ENCODE measurements at regions not wholly inside any gene's neighbourhood (a gene's known extent, or its start where the extent isn't known, plus 50 kb on each side); places are given as distances from the start of the nearest gene placed in this dataset.

DNA sequence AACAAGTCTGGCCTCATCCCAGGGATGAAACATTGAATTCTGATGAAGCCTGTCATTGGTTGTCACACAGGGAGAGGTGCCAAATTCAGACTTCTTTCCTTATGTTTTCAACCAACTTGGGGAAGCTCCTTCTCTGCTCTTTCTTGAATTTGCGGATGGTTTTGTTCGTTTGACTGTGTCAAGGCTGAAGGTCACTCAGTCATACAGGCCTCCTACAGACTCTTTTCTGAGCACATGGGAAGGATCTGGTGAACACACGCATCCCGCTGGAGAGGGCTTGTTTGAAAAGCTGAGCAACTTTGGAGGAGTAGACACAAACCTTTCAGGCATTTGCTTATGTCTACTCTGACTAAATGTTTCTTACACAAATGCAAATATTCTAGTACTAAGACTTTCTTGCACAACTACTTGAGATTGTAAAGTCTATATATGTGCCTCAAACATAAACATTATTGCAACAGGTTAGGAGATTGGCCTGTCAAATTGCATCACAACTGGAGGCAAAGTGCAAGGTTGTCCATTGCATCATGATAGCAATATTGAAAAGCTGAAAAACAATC is 151.5 kb upstream of the NR3C1 start:
- no peak for DNase-seq

GRCh38 chr5:143554187-143554717 is 150.8 kb upstream of the NR3C1 start:
- peak; percentile 97 for DNase-seq

DNA sequence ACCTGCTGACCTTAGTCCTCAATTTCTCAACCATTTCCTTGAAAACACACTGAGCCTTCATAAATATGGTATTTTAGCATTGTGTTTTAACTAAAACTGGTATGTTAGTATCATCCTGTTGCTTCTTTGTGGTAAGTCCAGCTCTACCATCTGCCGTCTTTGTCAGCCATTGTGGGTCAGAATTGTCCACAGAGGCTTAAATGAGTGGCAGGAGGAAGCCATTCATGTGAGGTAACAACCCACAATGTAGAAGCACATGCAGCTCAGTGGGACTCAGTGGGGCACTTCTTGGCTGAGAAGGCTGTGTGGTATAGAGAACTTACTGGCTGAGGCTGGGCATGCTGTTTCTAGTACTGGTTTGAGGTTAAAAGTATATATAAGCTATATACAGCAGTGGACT is 149.2 kb upstream of the NR3C1 start:
- no peak for DNase-seq

GRCh38 chr5:143551820-143552251 is 148.3 kb upstream of the NR3C1 start:
- peak; percentile 86 for DNase-seq

GRCh38 chr5:143550986-143551630 is 147.6 kb upstream of the NR3C1 start:
- peak; percentile 68 for DNase-seq

DNA sequence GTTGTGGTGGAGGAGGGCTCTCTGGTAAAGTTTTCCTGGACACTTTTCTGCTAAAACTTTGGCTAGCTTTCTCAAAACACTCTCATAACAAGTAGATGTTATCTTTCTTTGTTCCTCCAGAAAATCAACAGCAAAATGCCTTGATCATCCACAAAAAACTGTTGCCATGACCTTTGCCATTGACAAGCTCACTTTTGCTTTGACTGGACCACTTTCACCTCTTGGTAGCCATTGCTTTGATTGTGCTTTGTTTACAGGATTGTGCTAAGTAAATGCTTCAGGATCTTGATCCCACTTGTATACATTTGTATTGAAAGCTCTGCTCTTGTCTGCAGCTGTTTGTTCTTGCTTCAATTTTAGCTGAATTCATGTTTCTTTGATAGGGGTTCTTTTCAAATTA is 143.9 kb upstream of the NR3C1 start:
- DNase-seq, result no peak

- DNase-seq, result no peak
Observed at GRCh38 chr5:143546394-143546793, 142.9 kb upstream of the NR3C1 start.

- no peak for DNase-seq
Observed at GRCh38 chr5:143544606-143545005, 141.1 kb upstream of the NR3C1 start.

GRCh38 chr5:143543358-143544255 is 140.1 kb upstream of the NR3C1 start:
- DNase-seq, result peak; percentile 80

DNA sequence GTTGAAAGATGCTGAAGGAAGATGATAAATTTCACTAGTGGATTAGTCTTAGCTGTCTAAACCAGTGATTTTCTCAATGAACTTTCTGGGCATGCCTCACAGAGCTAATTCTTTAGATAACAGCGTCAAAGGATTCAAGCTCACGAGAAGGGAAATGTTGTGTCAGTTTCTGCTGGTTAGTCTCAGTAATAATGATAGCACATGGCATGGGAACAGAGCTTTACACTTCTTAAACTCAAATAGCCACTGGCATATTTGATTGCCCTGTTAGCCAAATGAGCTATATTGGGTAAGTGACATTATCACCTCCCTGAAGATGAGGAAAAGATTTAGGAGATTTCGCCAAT is 139.3 kb upstream of the NR3C1 start:
- DNase-seq, result no peak

DNA sequence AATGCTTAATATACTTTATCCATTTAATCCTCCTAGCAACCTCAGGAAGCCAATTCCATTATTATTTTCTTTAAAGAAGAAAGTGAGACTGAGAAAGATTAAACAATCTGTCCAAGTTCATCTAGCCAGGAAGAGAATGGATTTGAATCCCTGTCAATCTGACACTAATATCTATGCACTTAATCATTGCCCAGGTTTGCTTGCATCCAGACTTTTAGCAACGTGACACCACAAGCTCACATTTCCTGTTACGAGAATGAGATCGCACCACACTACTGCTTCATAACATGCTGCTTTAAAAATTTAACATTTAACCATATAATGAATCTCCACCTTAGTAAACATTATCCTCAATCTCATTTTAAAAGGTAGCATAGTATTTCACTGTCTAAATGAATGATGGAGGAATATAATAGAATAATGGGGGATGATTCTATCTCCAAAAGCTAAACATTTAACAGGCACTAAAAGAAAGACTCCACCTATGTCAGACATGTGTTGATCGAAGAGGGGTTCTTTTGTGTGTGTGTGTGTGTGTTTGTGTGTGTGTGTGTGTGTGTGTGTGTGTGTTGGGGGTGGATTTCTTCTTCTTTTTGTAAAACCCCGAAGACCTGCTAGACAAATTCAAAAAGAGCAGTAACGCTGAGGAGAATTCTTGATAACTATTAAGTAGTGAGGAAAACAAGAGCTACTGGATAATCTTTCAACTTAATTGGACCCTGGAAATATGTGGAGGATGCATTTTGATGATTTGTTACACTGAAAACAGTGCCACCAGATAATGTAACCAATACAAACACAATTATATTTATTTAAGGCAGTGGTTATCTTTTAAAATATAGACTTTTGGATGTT is 138.7 kb upstream of the NR3C1 start:
- DNase-seq, result no peak

DNA sequence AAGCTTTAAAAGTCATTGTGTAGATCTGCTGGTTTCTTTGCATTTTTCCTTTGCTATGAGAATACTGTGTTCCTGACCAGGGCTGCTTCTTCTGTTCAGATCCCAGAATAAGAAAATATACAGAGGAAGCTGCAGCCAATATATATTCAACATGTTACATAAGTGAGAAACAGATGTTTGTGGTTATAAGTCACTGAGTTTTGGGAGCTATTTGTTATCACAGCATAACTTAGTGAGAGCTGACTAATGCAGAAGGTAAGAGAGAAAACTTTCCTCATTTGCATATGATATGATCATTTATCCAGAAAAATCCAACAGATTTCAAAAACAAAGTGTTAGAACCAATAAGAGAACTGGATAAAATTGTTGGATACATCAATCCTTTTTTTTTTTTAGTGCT is 136.3 kb upstream of the NR3C1 start:
- DNase-seq, result no peak

GRCh38 chr5:143537056-143537455 is 133.6 kb upstream of the NR3C1 start:
- no peak for DNase-seq

- peak; percentile 99 for DNase-seq
Observed at GRCh38 chr5:143536364-143536763, 132.9 kb upstream of the NR3C1 start.

- DNase-seq, result peak; percentile 50
Observed at GRCh38 chr5:143534761-143535154, 131.3 kb upstream of the NR3C1 start.

GRCh38 chr5:143533978-143534760 is 130.7 kb upstream of the NR3C1 start:
- no peak for DNase-seq

DNA sequence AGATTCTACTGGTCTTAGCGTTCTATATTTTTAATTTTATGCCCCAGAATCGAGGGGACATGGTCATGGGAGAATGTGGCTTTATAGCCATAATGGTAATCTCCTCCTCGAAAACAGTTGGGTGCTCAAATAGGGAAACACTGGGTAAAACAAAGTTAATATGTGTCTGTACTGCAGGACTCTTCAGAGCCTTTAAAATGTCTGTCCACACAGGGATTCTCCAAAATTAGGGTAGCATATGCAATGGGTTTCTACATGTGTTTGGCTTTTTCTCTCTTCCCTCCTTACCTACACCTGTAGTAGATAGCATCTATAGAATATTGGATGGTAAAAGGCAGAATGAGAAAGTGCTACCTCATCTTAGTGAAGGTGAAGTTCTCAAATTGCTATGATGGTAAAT is 130.0 kb upstream of the NR3C1 start:
- no peak for DNase-seq

- DNase-seq, result peak; percentile 45
Observed at GRCh38 chr5:143527808-143528207, 124.3 kb upstream of the NR3C1 start.

DNA sequence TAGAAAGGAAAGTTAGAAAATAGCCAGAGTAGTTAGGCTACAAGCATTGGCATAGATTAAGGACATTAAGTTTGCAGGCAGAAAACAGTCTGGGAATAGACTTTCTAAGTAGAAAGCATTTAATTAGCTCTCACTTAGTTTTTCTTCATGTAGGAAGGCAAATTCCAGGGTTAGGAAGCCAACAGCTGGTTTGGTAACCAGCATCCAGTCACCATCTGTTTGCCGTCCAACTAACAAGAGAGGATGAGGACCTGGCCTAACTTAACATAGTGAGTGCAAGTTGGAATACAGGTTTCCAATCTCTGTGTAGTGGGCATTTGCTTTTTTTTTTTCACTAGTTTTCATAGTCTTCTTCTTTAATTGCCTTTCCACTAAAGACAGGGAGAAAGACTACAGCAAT is 121.7 kb upstream of the NR3C1 start:
- no peak for DNase-seq

DNA sequence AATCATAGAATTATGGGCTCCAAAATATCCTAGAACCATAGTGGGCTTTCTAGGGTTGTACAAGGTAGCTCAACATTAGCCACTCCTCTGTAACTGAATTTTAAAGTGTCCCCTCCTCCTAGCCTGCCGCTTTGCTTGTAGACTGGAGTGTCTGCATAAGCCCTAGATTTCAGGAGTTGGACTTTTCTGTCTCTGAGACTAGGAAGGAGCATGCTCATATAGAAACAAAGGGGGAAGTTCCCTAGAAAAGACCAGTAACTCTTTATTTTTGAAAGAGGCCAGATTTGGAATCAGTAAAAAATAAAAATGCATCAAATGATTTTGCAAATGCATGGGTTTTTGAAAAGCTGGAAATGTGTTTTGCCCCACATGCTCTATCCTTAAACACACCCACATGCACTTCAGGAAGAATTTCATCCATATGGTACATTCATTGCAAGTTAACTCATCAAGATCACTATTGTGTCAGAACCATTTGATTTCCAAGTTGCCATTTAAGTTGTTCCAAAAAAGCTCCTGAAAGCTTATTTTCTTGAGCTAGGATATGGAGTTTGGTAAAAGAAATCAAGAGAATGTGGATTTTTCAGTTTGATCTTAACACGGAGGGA is 121.0 kb upstream of the NR3C1 start:
- DNase-seq, result peak; percentile 33

DNA sequence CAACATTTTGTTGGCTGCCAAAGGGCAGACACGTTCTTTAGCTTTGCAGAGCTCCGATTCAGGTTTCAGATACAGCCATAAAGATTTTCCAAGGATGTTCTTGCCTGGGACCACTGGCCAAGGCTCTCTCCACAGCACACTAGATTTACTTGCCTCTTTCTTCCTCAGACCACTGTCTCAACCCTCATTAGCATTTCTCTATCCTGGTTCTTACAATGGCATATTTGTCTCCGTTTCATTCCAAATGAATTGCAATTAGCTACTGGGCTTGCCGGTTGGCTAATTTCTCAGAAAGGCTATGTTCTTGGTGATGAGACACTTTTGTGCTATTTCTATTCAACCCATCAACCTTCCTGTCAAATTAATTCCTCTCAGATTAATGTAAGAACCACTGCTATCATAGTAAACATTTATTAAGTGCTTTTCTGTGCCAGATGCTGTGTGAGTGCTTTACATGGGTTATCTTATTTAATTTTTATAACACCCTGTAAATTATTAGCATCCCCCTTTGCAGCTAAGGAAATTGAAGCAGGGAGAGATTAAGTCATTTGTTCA is 118.4 kb upstream of the NR3C1 start:
- no peak for DNase-seq
